AG04449 (cell line): ENCODE measurements at regions not wholly inside any gene's neighbourhood (a gene's known extent, or its start where the extent isn't known, plus 50 kb on each side); places are given as distances from the start of the nearest gene placed in this dataset.

Source experiments
- CTCF ChIA-PET: fragments of 350-600 bp; formaldehyde crosslinking; extraction: SDS; loops from one replicate; lab custom pipeline; 2021; ENCODE audit warnings: antibody characterized with exemption; lab: Yijun Ruan, JAX
- POLR2A ChIA-PET: fragments of 400-600, 350-600 bp; formaldehyde crosslinking; extraction: SDS; loops from one replicate; lab custom pipeline; 2020; ENCODE audit warnings: antibody characterized with exemption, inconsistent platforms; lab: Yijun Ruan, JAX
- DNase-seq: peaks from one replicate; pipeline ENCODE4 v3.0.0-alpha.2; 2010; ENCODE audit warnings: low read depth, low spot score
- H3K4me3 ChIP-seq: 2 replicates; pipeline ENCODE4 v1.5.1; 2011; ENCODE audit warnings: low read depth, mild to moderate bottlenecking, control low read depth, low read length
- CTCF ChIP-seq: IDR thresholded peaks from one replicate; pipeline ENCODE4 v1.5.1; 2011; ENCODE audit warnings: mild to moderate bottlenecking, moderate library complexity, low read length, control low read depth, inconsistent platforms; ENCODE audit not compliant: insufficient read depth; ENCODE audit errors: missing control alignments

DNA sequence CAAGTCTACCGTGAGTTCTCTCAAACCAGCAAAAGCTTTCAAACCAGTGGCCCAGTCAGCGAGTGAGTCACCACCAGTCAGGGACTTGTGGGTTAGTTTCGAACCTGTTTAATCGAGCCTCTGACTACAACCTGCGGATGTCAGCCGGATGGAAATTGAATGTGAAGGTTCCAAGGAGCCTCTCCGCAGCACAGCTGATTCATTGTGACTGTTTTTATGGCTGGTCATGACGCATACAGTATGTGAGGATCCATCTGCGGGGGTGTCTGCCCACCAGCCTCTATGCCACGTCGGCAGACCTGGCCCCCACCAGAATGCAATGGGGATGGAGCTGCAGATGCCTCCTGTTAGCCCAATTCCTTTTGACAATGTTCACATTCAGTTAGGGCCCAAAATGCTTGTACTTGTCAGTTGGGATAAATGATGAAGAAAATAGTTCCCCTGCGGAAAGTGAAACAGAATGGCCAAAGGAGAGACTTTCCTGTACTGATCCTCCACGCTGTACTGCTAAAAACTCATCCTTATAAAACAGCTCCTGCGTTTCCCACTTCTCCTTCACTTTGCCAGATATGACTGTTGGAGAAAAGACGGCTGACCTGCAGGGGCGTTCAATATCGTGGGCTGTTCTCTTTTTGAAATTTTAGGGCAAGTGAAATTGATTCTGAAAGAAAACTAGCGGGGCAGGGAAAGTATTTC, 206.6 kb downstream of the TFAP2B start:
- DNase-seq, result peak; percentile 3
- TF ChIP-seq CTCF, result no peak
- ChIA-PET POLR2A (no interaction called here), CTCF (no interaction called here)
- H3K4me3 ChIP-seq, result no peak overlapping the region

GRCh38 chr6:51027283-51028065, 208.8 kb downstream of the TFAP2B start:
- no peak for DNase-seq
- CTCF ChIA-PET, result no interaction called here
- TF ChIP-seq CTCF, result no peak
- POLR2A ChIA-PET, result no interaction called here
- H3K4me3 ChIP-seq, result no peak overlapping the region

GRCh38 chr6:51028276-51028675, 209.6 kb downstream of the TFAP2B start:
- DNase-seq, result no peak
- no peak overlapping the region for H3K4me3 ChIP-seq
- ChIA-PET CTCF (no interaction called here), POLR2A (no interaction called here)
- no peak for TF ChIP-seq CTCF

DNA sequence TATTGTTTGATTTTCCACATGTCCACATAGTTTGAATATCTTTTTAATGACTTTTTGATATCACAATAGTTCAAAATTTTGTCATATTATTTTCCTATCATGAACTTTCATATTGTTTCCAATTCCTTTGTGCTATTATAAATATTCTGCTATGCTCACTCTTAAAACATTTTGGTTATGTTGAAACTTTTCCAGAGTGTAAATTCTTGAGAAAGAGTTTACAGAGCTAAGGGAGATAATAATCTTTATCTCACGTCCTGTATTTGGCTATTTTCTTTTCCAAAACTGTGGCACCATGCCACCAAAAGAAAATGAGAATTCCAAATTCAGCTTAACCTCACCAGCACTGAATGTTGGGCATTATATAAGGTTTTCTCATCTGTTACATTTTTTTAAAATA, 210.9 kb downstream of the TFAP2B start:
- ChIA-PET POLR2A (no interaction called here), CTCF (no interaction called here)
- no peak overlapping the region for H3K4me3 ChIP-seq
- DNase-seq, result no peak
- no peak for TF ChIP-seq CTCF

DNA sequence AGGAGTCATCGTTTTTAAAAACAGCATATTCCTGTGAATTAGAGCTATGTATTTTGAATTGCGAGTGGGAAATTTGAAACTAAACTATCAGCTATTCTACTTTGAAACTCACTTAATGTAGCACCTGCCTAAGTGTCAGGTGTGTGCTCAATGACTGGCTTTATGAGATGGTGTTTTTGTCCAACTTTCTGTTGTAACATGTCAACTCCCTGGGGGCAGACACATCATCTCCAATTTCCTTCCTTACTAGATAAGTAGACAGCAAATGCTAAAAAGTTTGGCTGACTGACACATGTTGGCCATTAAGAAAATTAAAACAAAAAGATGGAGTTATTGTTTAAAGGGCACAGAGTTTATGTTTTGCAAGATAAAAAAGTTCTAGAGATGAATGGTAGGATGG, 226.9 kb downstream of the TFAP2B start:
- no peak for TF ChIP-seq CTCF
- ChIA-PET POLR2A (no interaction called here), CTCF (no interaction called here)
- DNase-seq, result no peak
- H3K4me3 ChIP-seq, result no peak overlapping the region

GRCh38 chr6:51049288-51049982, 230.8 kb downstream of the TFAP2B start:
- TF ChIP-seq CTCF, result no peak
- ChIA-PET CTCF (no interaction called here), POLR2A (no interaction called here)
- no peak overlapping the region for H3K4me3 ChIP-seq
- no peak for DNase-seq
